ENCODE measurements at regions not wholly inside any gene's neighbourhood (a gene's known extent, or its start where the extent isn't known, plus 50 kb on each side); places are given as distances from the start of the nearest gene placed in this dataset.
"Not testable (repeated sequence)": the region's sequence is repeated elsewhere in the genome, so short reads cannot be mapped to it uniquely, and the experiment has no call there.

- Mint-ChIP-seq H3K36me3 (ENCODE audit: insufficient read depth) (no peaks in the 10 kb centered on the region), H3K9me3 (ENCODE audit: low read depth) (peaks cover 3% of the 10 kb centered on the region), H3K4me3 (ENCODE audit: low read depth) (no peak overlapping the region), H3K27me3 (peaks cover 12% of the 10 kb centered on the region), H3K4me1 (ENCODE audit: low read depth) (no peaks in the 10 kb centered on the region), H3K27ac (no peak overlapping the region)
- no peak for TF ChIP-seq CTCF (IDR thresholded peaks at IDR 0.05; ENCODE audit: unreplicated experiment)
- DNase-seq (ENCODE audit: low spot score, unreplicated experiment), result no peak
Measured at GRCh38 chrX:729583-730409, 99.2 kb downstream of the SHOX start.

GRCh38 chrX:729101-729500 is 98.5 kb downstream of the SHOX start:
- H3K4me3 Mint-ChIP-seq (ENCODE audit: low read depth); H3K27ac Mint-ChIP-seq; DNase-seq (ENCODE audit: low spot score, unreplicated experiment); H3K4me1 Mint-ChIP-seq (ENCODE audit: low read depth); H3K36me3 Mint-ChIP-seq (ENCODE audit: insufficient read depth); H3K27me3 Mint-ChIP-seq; H3K9me3 Mint-ChIP-seq (ENCODE audit: low read depth): not testable (repeated sequence)

- not testable (repeated sequence) for H3K36me3 Mint-ChIP-seq (ENCODE audit: insufficient read depth); H3K4me1 Mint-ChIP-seq (ENCODE audit: low read depth); H3K4me3 Mint-ChIP-seq (ENCODE audit: low read depth); H3K27ac Mint-ChIP-seq; DNase-seq (ENCODE audit: low spot score, unreplicated experiment); H3K27me3 Mint-ChIP-seq; H3K9me3 Mint-ChIP-seq (ENCODE audit: low read depth)
Measured at GRCh38 chrX:728639-729038, 98.0 kb downstream of the SHOX start.

GRCh38 chrX:727738-728621 is 97.4 kb downstream of the SHOX start:
- Mint-ChIP-seq H3K36me3 (ENCODE audit: insufficient read depth) (no peaks in the 10 kb centered on the region), H3K4me1 (ENCODE audit: low read depth) (no peaks in the 10 kb centered on the region), H3K4me3 (ENCODE audit: low read depth) (no peak overlapping the region), H3K27ac (no peak overlapping the region), H3K27me3 (no peaks in the 10 kb centered on the region), H3K9me3 (ENCODE audit: low read depth) (peaks cover 10% of the 10 kb centered on the region)
- TF ChIP-seq CTCF (IDR thresholded peaks at IDR 0.05; ENCODE audit: unreplicated experiment), result peak; percentile 56
- no peak for DNase-seq (ENCODE audit: low spot score, unreplicated experiment)

GRCh38 chrX:725971-726370 is 95.4 kb downstream of the SHOX start:
- Mint-ChIP-seq H3K27ac (no peak overlapping the region), H3K4me3 (ENCODE audit: low read depth) (no peak overlapping the region), H3K9me3 (ENCODE audit: low read depth) (peaks cover 10% of the 10 kb centered on the region), H3K27me3 (no peaks in the 10 kb centered on the region), H3K36me3 (ENCODE audit: insufficient read depth) (no peaks in the 10 kb centered on the region), H3K4me1 (ENCODE audit: low read depth) (no peaks in the 10 kb centered on the region)
- no peak for DNase-seq (ENCODE audit: low spot score, unreplicated experiment)
- no peak for TF ChIP-seq CTCF (IDR thresholded peaks at IDR 0.05; ENCODE audit: unreplicated experiment)

GRCh38 chrX:724256-724655 is 93.7 kb downstream of the SHOX start:
- no peak for DNase-seq (ENCODE audit: low spot score, unreplicated experiment)
- H3K9me3 Mint-ChIP-seq (ENCODE audit: low read depth), result peaks cover 10% of the 10 kb centered on the region
- no peak for TF ChIP-seq CTCF (IDR thresholded peaks at IDR 0.05; ENCODE audit: unreplicated experiment)
- H3K36me3 Mint-ChIP-seq (ENCODE audit: insufficient read depth), result no peaks in the 10 kb centered on the region
- H3K27ac Mint-ChIP-seq, result no peak overlapping the region
- no peaks in the 10 kb centered on the region for H3K27me3 Mint-ChIP-seq
- no peaks in the 10 kb centered on the region for H3K4me1 Mint-ChIP-seq (ENCODE audit: low read depth)
- no peak overlapping the region for H3K4me3 Mint-ChIP-seq (ENCODE audit: low read depth)
